OCI-LY3 (cell line): ENCODE measurements at regions not wholly inside any gene's neighbourhood (a gene's known extent, or its start where the extent isn't known, plus 50 kb on each side); places are given as distances from the start of the nearest gene placed in this dataset.

ENCODE experiments used
- H2AFZ ChIP-seq: fragments of 200-600, 300-600 bp; shearing (Covaris generic); 2 replicates; pipeline ENCODE4 v1.6.0; 2014; ENCODE audit warnings: antibody characterized with exemption, low read depth, low read length
- H3K27ac ChIP-seq: fragments of 200-600, 300-600 bp; sonication (generic); 2 replicates; pipeline ENCODE4 v1.5.1; 2014; ENCODE audit warnings: mild to moderate bottlenecking, low read length, moderate library complexity, mixed read lengths
- H3K27me3 ChIP-seq: fragments of 200-600, 300-600 bp; sonication (generic); 2 replicates; pipeline ENCODE4 v1.6.1; 2014; ENCODE audit warnings: low read depth, low read length, mixed read lengths
- H3K36me3 ChIP-seq: fragments of 200-600, 300-600 bp; sonication (generic); replicated peaks from 2 replicates; pipeline ENCODE3; 2014; ENCODE audit warnings: low read depth, low read length, mixed read lengths
- H3K4me1 ChIP-seq: fragments of 300-600, 200-600 bp; sonication (generic); 2 replicates; pipeline ENCODE4 v1.6.1; 2014; ENCODE audit warnings: low read length, mixed read lengths
- H3K4me2 ChIP-seq: fragments of 200-600, 300-600 bp; sonication (generic); 2 replicates; pipeline ENCODE4 v1.6.1; 2014; ENCODE audit warnings: low read length, mixed read lengths
- H3K4me3 ChIP-seq: fragments of 300-600, 200-600 bp; sonication (generic); 2 replicates; pipeline ENCODE4 v1.5.1; 2014; ENCODE audit warnings: antibody characterized with exemption, mild to moderate bottlenecking, low read length, moderate library complexity
- H3K79me2 ChIP-seq: fragments of 300-600, 200-600 bp; shearing (Covaris generic); 2 replicates; pipeline ENCODE4 v1.6.1; 2014; ENCODE audit warnings: mild to moderate bottlenecking, low read length, mixed read lengths
- H3K9ac ChIP-seq: fragments of 300-600, 200-600 bp; shearing (Covaris generic); 2 replicates; pipeline ENCODE4 v1.6.0; 2014; ENCODE audit warnings: mild to moderate bottlenecking, low read length, moderate library complexity
- H3K9me3 ChIP-seq: fragments of 200-600, 300-600 bp; shearing (Covaris generic); 2 replicates; pipeline ENCODE4 v1.6.1; 2014; ENCODE audit warnings: low read length, mixed read lengths; ENCODE audit not compliant: insufficient read depth
- H4K20me1 ChIP-seq: fragments of 200-600, 300-600 bp; sonication (generic); 2 replicates; pipeline ENCODE4 v1.6.1; 2016; ENCODE audit warnings: low read length, mixed read lengths; ENCODE audit not compliant: insufficient read depth
- EZH2phosphoT487 ChIP-seq: fragments of 200-600 bp; shearing (Covaris generic); IDR thresholded peaks from 2 replicates; pipeline ENCODE4 v1.6.1; 2018; ENCODE audit warnings: antibody characterized with exemption, mixed run types, low read depth
- TF ChIP-seq, protein P1 (sequence below): fragments of 200-600, 300-600 bp; sonication (generic); IDR thresholded peaks from 2 replicates; pipeline ENCODE4 v1.5.1; 2014; ENCODE audit warnings: antibody characterized with exemption, low read length, low read depth

DNA sequence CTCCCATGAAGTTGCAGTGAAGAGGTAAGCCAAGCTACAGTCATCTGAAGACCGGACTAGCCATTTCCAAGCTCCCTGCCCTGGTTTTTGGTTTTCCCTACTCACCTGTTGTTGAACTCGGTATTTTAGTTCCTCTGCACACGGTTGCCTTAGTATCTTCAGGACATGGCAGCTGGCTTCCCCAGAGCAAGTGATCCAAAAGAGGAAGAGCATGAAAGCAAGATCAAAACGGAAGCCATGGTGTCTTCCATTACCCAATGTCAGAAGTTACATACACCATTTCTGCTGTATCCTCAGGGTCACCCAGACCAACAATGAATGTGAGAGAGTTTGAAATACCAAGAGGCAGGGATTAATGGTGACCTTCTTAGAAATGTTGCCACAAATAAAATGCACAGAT is 276.6 kb upstream of the CNR1 start:
- Histone ChIP-seq H3K79me2 (no peaks in the 10 kb centered on the region), H3K36me3 (no peaks in the 10 kb centered on the region), H3K27ac (no peak overlapping the region), H3K9me3 (no peaks in the 10 kb centered on the region), H2AFZ (no peak overlapping the region), H3K9ac (no peak overlapping the region), H3K27me3 (no peaks in the 10 kb centered on the region), H3K4me1 (no peaks in the 10 kb centered on the region), H3K4me3 (no peak overlapping the region), H4K20me1 (no peaks in the 10 kb centered on the region), H3K4me2 (no peak overlapping the region)
- TF ChIP-seq, protein P1, sequence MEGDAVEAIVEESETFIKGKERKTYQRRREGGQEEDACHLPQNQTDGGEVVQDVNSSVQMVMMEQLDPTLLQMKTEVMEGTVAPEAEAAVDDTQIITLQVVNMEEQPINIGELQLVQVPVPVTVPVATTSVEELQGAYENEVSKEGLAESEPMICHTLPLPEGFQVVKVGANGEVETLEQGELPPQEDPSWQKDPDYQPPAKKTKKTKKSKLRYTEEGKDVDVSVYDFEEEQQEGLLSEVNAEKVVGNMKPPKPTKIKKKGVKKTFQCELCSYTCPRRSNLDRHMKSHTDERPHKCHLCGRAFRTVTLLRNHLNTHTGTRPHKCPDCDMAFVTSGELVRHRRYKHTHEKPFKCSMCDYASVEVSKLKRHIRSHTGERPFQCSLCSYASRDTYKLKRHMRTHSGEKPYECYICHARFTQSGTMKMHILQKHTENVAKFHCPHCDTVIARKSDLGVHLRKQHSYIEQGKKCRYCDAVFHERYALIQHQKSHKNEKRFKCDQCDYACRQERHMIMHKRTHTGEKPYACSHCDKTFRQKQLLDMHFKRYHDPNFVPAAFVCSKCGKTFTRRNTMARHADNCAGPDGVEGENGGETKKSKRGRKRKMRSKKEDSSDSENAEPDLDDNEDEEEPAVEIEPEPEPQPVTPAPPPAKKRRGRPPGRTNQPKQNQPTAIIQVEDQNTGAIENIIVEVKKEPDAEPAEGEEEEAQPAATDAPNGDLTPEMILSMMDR, result no peak
- no peak for TF ChIP-seq EZH2phosphoT487

DNA sequence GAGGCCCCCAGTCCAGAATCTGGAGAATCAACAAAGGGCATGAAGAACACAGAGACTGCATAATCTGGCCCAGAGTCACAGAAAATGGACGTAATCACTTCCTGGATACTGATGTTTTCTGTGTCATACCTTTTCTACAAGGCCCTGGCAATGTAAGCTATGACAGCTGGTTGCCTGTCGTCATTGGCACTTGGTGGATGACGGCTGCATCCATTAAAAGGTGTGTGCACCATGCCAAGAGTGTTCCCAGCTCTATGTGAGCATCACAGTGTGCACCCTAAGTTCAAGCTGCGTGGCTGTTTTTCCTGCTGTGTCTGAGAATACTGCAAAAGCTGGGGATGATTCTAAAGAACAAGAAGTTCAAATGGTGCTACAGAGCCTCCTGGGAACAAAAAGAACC is 275.2 kb upstream of the CNR1 start:
- TF ChIP-seq, protein P1, result no peak
- no peak for TF ChIP-seq EZH2phosphoT487
- H2AFZ ChIP-seq, result no peak overlapping the region

DNA sequence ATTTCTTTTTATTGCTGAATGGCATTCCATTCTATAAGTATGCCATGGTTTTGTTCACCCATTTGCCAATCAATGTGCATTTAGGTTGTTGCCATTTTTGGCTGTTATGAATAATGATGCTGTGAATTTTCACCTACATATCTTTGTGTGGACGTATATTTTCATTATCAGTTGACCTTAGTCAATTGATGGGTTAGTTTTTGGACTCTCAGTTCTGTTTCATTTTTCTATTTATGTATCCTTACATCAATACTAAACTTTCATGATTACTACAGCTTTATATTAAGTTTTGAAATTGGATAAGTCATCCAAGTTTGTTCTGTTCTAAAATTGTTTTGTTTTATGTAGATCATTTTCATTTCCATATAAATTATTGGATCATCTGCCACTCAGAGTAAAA is 261.9 kb upstream of the CNR1 start:
- Histone ChIP-seq H4K20me1 (no peaks in the 10 kb centered on the region), H3K9me3 (no peaks in the 10 kb centered on the region), H3K4me1 (no peaks in the 10 kb centered on the region), H3K4me3 (no peak overlapping the region), H3K9ac (no peak overlapping the region), H3K36me3 (no peaks in the 10 kb centered on the region), H3K79me2 (no peaks in the 10 kb centered on the region), H2AFZ (no peak overlapping the region), H3K27ac (no peak overlapping the region), H3K27me3 (no peaks in the 10 kb centered on the region), H3K4me2 (no peak overlapping the region)
- no peak for TF ChIP-seq EZH2phosphoT487
- TF ChIP-seq, protein P1, result no peak

More for the DNA sequence above, 275.2 kb upstream of the CNR1 start:
- H3K4me1 ChIP-seq, result no peaks in the 10 kb centered on the region
- H3K9ac ChIP-seq, result no peak overlapping the region
- no peaks in the 10 kb centered on the region for H3K36me3 ChIP-seq
- no peaks in the 10 kb centered on the region for H3K9me3 ChIP-seq
- no peaks in the 10 kb centered on the region for H4K20me1 ChIP-seq
- no peak overlapping the region for H3K27ac ChIP-seq
- H3K4me2 ChIP-seq, result no peak overlapping the region
- H3K79me2 ChIP-seq, result no peaks in the 10 kb centered on the region
- no peak overlapping the region for H3K4me3 ChIP-seq
- H3K27me3 ChIP-seq, result no peaks in the 10 kb centered on the region

DNA sequence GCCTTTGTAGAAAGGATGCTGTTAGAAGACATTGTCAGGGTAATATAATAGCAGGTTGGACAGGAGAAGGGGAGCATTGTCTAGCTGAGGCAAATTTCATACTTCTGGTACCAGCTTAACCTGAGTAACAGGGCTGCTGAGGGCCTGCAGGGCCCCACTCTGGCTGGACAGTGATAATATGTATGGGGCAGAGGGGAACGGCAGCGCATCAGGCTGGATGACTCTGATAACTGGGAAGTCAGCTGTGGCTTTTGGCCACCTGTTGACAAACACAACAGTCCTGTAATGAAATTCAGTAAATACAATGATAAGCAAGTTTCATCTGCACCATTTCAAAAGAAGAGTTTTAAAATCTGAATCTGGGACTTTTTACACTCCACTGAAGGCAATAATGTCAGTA is 259.9 kb upstream of the CNR1 start:
- Histone ChIP-seq H2AFZ (no peak overlapping the region), H3K79me2 (no peaks in the 10 kb centered on the region), H4K20me1 (no peaks in the 10 kb centered on the region), H3K4me3 (no peak overlapping the region), H3K4me2 (no peak overlapping the region), H3K27me3 (no peaks in the 10 kb centered on the region), H3K36me3 (no peaks in the 10 kb centered on the region), H3K4me1 (no peaks in the 10 kb centered on the region), H3K27ac (no peak overlapping the region), H3K9me3 (no peaks in the 10 kb centered on the region), H3K9ac (no peak overlapping the region)
- no peak for TF ChIP-seq EZH2phosphoT487
- TF ChIP-seq, protein P1, result no peak
